HG03064 (cell line): ENCODE measurements at regions not wholly inside any gene's neighbourhood (a gene's known extent, or its start where the extent isn't known, plus 50 kb on each side); places are given as distances from the start of the nearest gene placed in this dataset.

Experiments used
- ATAC-seq: cut with Tn5 transposase; IDR thresholded peaks from one replicate; pipeline ENCODE4 v1.9.1; 2021; ENCODE audit warnings: low read depth; ENCODE audit not compliant: unreplicated experiment

GRCh38 chr6:28727559-28728211 is 196.1 kb downstream of the TRIM27 start:
- ATAC-seq = no peak

DNA sequence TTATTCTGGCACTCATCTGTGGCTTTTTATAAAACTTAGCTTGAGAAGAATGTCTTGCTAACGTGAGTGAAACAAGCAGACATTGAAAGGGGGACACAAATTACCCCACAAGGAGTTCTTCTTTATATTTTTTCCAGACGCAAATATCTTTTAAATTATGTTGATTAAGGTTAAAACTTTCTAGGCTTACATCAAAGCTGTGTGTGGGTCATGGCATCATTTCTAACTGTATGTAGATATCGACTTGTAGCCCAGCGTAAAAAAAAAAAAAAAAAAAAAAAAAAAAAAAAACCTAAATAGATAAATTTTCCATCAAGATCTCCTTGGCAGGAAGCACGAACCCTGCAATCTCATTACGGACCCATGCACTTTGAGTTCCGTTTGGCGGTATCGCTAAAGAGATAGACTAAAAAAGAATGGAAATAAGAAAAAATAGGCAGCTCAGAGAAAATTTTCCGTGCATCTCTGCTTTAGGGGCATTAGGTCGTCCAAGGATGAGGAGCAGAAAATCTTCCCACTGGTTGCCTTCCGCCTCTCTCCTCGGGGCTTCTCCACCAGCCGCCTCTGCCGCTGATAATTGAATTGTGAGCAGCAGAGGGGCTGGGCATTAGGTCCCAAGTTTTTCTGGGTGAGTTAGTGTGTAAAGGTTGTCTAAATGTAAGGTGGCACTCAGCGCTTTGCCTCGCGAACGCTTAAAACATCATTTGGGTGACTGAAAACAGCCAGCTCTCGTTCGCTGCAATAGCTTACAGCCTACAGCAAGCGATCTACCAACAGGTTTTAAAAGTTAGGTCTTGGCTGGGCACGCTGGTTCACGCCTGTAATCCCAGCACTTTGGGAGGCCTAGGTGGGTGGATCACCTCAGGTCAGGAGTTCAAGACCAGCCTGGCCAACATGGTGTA is 194.0 kb downstream of the TRIM27 start:
- ATAC-seq = no peak

DNA sequence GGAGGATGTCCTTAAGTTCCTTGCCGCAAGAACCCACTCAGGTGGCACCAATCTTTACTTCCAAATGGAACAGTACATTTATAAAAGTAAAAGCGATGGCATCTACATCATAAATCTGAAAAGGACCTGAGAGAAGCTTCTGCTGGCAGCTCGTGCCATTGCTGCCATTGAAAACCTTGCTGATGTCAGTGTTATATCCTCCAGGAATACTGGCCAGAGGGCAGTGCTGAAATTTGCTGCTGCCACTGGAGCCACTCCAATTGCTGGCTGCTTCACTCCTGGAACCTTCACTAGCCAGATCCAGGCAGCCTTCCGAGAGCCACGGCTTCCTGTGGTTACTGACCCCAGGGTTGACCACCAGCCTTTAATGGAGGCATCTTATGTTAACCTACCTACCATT is 191.7 kb downstream of the TRIM27 start:
- ATAC-seq = no peak

- ATAC-seq = no peak
These were observed 189.3 kb downstream of the TRIM27 start for GRCh38 chr6:28734443-28734959.

DNA sequence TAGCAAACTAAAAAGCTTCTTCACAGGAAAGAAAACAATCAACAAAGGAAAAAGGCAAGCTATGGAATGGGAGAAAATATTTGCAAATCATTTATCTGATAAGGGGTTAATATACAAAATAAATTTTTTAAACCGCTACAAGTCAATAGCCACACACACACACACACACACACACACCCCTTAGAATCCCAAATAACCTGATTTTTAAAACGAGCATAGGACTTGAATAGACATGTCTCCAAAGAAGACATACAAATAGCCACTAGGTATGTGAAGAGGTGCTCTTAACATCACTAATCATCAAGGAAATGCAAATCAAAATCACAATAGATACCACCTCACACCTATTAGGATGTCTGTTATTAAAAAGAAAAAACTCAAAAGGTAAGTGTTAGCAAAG is 187.7 kb downstream of the TRIM27 start:
- ATAC-seq = no peak

DNA sequence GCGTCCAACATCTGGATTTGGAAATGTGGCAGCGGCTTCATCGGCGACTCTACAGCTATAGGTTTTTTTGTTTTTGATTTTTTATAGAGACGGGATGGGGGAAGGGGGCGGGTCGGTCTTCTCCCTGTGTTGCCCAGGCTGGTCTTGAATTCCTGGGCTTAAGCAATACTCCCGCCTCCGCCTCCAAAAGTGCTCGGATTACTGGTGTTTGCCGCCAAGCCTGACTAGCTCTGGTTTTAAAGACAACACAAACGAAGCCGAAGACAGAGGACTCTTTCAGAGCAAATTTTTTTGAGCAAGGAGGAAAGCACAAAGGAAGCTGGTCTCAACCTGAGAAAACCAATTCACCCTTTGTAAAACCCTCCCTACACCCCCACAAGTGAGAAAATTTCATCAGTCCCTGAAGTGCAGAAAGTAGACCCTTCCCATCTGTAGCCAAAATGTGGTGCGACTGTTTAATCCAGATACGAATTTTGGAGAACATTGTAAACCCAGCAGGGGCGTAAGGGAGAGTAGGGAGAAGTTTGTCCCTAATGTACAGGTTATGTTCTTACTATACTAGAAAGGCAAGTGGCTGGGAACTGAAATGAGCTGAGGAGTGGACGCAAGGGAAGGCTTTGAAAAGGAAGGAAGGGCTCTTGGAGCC is 185.9 kb downstream of the TRIM27 start:
- no peak for ATAC-seq

- no peak for ATAC-seq
These were observed 185.4 kb downstream of the TRIM27 start for GRCh38 chr6:28738396-28738765.

DNA sequence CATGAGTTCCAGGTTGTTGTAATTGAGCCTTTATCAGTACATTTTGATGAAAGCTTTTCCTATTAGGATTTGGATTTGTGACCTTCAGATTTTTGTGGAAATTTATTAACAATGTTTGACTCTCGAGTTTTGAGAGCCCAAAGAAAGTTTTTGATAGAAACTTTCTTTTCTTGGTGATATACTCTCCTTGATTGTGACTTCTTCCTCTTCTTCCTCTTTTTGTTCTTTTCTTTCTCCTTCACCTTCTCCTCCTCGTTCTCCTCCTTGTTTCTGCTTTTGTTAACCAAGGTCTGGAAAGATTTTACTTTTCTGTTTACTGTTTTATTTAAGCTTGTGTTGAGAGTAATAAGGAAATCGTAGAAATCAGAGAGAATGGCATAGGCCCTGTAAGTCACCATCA is 182.4 kb downstream of the TRIM27 start:
- no peak for ATAC-seq

DNA sequence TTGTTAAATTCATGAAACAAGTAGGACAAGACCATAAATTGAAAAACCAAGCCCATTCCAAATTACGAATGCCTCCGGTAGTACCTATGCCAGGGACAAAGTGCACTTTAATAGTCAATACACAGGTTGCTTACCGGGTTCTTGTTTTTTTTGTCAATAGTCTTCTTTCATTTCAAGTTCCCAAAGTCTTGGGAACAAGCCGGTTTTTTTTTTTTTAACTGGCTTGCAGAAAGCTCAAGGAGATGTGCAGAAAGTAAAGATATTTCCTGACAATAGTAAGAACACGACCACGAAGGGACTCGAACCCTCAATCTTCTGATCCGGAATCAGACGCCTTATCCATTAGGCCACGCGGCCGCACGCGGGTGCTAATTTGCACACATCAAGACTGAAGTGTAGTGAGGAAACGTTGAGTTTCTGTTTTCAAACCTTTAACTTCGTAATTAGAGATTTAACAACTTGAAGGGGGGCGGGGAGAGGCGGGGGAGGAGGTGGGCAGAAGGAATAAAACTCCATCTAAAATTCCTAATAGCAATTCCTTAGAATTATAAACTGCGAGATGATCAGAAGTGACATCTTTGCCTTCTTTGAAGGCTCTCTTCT is 181.0 kb downstream of the TRIM27 start:
- ATAC-seq = no peak

DNA sequence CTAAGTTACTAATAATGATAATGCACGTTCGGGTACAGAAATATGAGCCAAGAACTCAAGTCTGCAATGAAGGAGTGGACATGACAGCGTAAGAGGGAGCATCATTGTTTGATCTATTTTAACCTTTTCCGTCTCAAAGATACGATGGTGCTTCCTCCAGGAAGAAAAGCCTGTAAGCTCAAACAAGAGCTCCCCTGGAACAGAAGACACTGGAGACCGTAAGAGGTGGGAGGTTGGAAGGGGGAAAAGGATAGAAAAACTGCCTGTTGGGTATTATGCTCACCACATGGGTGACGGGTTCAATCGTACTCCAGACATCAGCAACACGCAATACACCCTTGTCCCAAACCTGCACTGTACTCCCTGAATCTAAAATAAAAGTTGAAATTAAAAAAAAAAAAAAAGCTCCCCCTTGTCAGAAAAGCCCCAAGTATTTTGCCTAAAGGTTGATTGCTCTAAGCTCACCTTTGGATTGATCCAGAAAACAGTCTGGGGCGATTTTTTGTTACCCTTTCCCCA is 180.5 kb downstream of the TRIM27 start:
- ATAC-seq = no peak

- ATAC-seq = no peak
These were observed 176.6 kb downstream of the TRIM27 start for GRCh38 chr6:28747083-28747630.

DNA sequence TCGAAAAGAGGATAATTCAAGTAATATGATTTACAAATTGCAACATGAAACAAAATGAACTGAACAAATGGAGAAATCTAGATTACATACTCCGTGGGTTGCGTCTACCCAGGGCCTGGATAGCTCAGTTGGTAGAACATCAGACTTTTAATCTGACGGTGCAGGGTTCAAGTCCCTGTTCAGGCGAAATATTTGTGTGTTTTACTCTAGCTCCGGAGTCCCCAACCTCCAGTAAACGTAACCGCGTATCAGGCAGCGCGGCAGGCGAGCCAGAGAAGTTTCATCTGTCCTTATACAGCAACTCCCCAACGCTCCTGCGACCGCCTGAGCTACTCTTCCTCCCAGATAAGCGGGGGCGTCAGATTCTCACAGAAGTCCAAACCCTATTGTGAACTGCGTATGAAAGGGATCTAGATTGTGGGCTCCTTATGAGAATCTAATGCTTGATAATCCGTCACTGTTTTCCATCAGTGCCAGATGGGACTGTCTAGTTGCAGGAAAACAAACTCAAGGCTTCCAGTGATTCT is 176.1 kb downstream of the TRIM27 start:
- no peak for ATAC-seq

- ATAC-seq = no peak
These were observed 175.6 kb downstream of the TRIM27 start for GRCh38 chr6:28748192-28748591.

GRCh38 chr6:28750926-28751458 is 172.8 kb downstream of the TRIM27 start:
- ATAC-seq = no peak

GRCh38 chr6:28751514-28751913 is 172.3 kb downstream of the TRIM27 start:
- no peak for ATAC-seq

- no peak for ATAC-seq
These were observed 171.8 kb downstream of the TRIM27 start for GRCh38 chr6:28751963-28752350.

- ATAC-seq = no peak
These were observed 166.2 kb downstream of the TRIM27 start for GRCh38 chr6:28757429-28758045.

- ATAC-seq = no peak
These were observed 165.6 kb downstream of the TRIM27 start for GRCh38 chr6:28758046-28758817.

DNA sequence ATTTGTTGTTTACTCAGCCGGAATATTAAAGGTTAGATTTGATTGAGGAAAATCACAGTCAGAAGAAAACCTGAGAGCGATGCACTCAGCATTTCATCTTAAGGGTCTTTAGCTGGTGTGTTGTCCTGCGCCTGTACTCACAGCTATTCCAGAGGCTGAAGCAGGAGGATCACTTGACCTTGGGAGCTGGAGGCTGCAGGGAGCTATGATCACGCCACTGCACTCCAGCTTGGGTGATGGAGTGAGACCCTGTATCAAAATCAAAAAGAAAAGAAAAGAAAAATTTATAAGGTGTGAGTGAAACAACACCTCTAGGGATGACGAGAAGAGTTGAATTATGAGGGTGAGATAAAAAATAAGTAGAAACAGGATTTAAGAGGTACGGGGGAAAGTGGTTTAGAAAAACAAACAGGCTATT is 165.0 kb downstream of the TRIM27 start:
- no peak for ATAC-seq
